SIG-M5 treated with dmso at 0.1 percent for 504 hours (cell line): ENCODE measurements at regions not wholly inside any gene's neighbourhood (a gene's known extent, or its start where the extent isn't known, plus 50 kb on each side); places are given as distances from the start of the nearest gene placed in this dataset.

ENCODE experiments used
- DNase-seq: peaks from one replicate; lab custom pipeline; 2025; ENCODE audit not compliant: unreplicated experiment; lab: John Stamatoyannopoulos, UW

DNA sequence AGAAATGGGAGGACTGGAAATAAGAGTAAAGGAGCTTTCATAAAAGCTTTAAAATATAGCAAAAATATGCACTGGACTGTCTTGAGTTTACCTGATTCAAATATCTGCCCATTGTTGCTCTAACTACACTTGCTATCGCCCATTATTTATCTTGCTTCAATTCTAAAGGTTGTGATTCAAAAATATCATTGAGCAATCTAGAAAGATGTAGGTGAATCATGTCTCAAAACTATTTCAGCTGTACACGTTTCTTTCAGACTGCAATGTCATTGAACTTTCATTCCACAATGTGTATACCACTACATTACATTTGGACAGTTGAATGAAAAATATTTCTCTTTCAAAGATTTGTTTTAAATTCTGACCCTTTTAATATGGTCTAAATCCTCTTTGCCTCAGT, 545.6 kb downstream of the BMP2 start:
- DNase-seq: no peak

- no peak for DNase-seq
These were observed 556.5 kb downstream of the BMP2 start for GRCh38 chr20:7323957-7324356.

DNA sequence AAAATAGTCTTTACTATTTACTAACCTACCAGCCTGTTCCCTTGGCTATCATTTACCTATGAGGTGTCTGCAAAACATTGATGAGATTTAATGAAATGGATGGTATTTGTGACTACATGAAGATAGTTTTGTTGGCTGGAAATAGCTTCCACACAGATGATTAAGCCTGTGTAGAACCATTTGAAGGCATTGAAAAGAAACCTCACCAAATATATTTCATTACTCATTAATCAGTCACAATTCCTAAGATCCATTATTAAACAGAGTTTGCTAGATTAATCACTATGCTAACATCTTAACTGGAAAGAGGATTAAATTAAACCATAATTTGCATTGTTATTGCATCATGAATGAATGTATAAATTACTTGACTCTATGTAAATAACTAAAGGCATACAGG, 560.3 kb downstream of the BMP2 start:
- DNase-seq: no peak

GRCh38 chr20:7330850-7331249, 563.4 kb downstream of the BMP2 start:
- DNase-seq: no peak

DNA sequence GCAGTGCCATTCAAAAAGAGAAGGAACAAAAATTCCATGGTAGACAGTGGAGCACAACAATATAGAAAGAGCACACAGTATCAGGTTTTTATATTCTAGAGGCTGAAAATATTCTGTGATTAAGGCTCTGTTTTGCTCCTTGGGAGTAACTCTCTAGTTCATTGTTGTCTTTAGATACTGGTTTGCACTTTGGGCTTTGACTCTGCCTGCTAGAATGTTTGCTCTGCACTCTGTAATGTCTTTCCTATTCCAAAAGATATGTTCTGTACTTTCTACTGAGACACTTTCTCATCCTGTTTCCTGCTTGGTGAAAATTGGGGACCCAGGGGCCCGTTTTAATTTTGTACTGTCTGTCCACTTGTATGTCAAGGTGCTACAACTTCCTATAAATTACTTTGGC, 564.7 kb downstream of the BMP2 start:
- no peak for DNase-seq

DNA sequence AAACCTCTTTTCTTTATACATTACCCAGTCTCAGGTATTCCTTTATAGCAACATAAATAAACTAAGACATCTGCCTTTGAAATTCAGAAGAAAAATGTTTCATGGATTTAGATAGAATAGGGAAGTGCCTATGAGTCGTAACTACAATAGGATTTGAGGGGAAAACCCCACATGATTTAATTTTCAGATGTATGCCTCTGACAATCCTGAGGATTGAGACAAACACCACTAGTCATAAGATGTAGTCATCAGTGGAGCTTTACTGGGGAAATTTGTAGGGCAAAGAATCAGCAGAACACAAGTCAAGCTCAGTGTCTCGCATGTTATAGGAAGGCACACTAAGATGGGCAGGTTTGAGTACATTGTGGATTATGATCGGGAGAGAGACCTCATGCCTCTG, 566.4 kb downstream of the BMP2 start:
- no peak for DNase-seq

DNA sequence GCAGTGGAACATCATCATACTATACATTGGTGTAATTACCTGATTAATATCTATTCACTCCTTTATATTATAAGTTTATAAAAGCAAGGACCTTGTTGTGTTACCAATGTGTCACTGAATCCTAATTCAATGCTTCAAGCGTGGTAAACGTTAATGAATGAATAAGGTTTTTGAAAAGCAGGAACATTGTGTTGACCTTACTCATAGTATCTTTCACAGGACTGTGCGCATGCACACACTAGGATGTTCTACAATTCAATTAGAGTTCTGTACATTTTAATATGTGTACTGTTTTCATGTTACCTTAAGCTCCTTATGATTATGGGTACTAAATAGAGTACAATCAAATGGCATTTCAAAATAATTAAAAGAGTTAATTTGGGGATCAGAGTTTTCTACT, 578.5 kb downstream of the BMP2 start:
- no peak for DNase-seq

DNA sequence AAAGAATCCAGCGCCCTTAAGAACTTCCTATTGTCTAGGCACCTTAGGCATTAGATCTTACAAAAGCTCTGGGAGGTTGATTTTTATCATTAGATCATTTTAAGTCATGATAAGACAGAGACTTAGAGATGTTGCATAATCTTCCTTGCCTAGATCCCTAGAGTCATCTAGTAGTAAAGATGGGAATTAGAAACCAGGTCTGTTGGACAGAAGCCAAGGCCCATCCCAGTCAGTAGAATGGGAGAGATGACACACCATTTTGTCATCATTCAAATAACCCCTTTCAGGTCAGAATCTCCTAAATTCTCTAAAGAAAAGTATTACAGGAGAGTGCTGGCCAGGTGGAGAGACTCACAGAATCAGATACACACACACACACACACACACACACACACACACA, 579.1 kb downstream of the BMP2 start:
- no peak for DNase-seq

DNA sequence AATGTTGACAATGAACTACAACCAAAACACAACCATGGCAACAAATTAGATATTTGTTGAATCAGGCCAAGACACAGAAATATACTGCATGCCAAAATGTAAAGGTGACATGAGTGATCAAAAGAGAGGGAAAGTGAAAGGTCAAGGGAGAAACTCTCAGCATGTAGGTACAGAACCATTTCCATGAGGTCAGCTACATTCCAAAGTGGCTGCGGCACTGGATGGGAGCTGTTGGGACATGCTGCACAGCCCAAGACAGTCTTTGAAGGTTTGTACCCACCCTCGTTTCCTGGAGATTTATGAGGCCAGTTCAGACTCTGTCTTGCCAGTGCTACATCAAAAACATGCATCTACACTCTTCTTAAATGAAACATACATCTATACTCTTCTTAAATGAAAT, 579.9 kb downstream of the BMP2 start:
- no peak for DNase-seq

DNA sequence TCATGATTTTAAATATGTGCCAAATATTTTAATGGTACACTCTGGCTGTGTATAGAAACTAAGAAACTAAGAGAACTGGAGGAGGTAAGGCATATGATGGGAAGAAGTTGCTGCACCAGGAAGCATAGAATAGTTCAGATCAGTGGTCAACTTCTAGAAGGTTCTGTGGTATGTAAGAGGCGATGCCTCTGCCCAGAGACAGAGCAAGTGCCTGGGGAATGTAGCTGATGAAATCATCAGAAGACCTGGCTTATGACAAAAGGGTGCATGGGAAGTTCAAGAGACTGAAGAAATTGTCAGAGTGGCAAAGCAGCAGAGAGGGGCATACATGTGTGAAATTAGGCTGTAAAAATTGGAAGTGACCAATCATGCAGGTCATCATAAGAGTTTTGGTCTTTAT, 580.8 kb downstream of the BMP2 start:
- no peak for DNase-seq

DNA sequence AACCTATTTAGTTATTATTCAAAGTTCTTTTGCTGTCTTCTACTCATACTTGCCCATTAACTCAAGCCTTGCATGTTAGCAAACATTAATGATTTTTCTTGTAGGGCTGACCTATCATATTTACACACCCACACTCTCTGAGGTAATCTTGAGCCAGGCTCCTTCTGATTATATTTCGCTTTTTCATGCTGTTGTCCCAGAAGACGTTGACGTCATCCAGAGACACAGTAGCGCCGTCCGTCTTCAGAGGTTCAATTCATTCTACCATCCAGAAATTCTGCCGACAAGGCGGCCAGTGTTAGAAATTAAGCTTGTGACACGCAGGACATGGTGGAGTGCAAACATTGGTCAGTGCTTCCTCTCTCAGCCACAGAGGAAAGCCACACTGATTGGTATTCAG, 584.7 kb downstream of the BMP2 start:
- no peak for DNase-seq

DNA sequence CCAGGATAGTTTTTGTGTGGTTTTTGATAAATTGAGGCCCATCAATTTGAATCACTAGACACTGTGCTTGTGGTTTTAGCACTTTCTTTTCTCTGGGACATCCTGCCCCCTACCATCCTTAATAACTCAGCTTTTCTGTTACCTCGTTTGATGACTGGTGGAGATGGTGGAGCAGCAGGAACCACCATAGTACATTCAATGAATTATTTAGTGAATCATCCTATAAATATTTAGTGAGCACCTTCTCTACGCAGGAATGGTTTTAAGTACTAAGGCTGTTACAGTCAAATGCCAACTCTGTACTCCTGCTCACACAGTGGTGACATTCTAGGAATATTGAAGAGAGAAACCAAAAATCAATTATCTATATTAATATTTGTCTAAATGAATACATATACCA, 585.2 kb downstream of the HAO1 start:
- DNase-seq: no peak

- no peak for DNase-seq
These were observed 581.6 kb downstream of the HAO1 start for GRCh38 chr20:7358670-7359069.

GRCh38 chr20:7359739-7360138, 580.5 kb downstream of the HAO1 start:
- no peak for DNase-seq

DNA sequence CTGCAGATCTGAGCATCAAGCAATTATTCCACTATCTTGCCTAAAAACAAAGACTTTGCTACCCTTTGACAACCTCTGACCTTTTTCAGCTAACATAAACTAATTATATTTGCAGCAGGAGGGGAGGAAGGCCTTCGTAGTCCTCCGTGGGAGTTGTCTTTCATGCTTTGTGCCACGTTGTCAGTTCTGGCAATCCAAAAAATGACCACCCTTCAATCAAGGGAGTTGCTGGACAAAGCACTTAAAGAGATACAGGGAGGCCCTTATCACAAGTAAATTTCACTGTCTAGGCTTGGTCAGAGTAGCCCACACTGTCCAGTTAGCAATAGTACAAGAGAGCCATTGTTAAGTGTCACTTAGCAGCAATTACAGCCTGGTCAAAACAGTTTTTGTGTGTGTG, 578.9 kb downstream of the HAO1 start:
- DNase-seq: no peak

DNA sequence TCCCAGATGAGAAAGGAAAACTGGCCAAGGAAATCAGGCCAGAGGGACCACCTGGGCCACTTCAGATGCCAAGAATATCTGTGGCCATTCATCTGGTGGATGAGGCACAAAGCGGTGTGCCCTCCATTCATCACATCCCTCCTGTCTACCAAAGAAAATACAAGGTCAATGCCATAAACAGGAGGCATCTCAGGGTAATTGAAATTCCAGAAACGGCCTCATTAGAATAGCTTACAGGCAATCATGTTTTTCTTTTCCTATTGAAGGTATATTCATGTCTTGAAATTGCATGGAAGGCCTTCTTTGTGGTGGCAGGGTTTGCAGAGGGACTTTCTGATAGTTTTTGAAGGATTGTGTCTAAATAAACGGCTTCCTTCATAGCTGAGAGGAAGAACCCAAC, 578.3 kb downstream of the HAO1 start:
- no peak for DNase-seq

DNA sequence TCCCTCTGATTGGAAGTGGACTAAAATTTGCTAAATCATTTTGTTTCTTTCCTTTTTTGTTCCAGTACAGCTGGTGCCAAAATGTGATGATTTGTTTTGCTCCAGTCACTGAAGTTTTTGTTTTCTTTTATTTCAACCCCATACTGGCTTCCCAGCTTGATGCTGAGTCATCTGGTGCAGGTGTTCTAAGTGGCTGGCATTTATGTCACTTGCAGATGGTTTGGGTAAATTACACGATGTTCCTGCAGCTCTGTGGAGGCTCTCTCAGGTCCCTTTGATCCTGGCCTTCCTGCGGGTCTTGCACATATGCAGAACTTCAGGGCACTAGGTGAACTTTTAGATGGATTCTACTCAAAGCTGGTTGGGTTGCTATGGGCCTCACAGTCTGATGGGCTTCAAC, 577.7 kb downstream of the HAO1 start:
- no peak for DNase-seq

- no peak for DNase-seq
These were observed 574.1 kb downstream of the HAO1 start for GRCh38 chr20:7366189-7366588.

DNA sequence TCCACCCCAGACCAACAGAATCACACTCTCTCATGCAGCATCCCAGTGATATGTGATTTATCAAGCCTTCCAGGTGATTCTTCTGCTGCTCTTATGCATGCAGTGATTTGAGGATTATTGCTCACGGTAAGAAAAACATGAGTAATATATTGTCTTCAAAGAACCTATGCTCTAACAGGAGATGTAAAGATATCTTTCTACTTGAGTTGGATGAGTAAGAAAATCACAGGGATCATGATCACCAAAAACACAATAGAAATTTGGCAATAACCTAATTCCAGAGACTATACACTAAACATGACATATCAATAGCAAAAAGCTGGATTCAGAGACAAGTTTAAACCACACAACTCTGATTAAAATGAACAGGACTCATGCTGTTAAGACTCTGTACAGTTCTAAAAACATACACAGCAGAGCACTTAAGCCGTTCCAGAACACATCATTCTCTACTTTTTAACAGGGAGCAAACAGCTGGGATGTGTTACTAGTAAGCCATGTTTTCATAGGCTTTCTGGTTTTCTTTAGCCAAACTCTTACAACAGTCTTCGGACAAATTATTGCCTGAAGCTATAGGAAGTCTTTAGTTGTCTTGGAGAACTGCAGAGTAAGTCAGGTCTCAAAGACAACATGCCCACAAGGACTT, 568.6 kb downstream of the HAO1 start:
- no peak for DNase-seq

DNA sequence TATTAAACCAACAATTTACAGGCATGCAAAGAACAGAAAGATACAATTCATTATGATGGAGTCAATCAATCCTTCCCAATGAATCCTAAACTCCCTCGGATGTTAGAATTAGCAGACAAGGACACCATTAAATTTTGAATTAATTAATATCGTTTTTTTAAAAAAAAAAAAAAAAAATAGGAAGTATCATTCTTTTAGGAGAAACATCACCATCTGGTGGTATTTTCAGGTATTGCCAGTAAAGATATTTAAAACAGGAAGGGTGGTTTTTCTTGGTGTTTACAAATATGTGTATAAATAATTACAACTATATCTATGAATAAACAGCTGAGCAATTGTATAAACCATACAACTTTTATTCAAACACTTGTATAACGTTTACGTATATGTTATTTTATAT, 564.4 kb downstream of the HAO1 start:
- DNase-seq: peak; percentile 20

DNA sequence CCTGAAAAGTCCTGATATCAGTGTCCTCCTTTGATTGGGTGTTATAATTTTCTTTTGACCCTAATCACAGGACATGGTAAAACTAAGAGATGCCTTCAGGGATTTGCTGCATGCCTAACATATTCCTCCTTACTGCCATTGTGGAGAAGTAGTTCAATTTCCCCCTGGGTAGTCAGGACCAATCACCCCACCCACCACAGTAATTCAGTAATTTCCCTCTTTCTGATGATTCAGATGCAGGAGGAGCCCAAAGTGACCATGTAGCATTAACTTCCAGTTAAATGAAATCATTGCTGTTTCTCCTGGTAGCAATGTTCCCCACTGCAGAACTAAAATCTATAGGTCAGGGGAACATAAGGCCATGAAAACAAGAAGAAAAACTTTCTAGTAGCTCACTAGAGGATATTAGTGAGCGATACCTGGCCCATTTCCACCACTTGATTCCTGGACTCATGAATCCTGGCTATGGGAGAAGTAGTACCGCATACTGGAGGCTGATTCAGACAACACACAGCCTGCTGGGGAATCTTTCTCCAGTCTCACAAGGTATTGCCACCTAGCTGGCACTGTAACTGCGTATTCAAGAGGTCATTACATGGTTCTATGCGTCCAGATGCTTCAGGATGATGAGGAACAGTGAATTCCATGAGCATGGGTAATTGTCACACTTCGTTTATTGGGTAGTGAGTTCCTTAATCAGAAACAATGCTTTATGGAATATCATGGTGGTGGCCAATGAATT, 561.2 kb downstream of the HAO1 start:
- no peak for DNase-seq

GRCh38 chr20:7379621-7380220, 560.5 kb downstream of the HAO1 start:
- no peak for DNase-seq

GRCh38 chr20:7383216-7383615, 557.0 kb downstream of the HAO1 start:
- no peak for DNase-seq
